Neutrophil (primary cell): ENCODE measurements at regions not wholly inside any gene's neighbourhood (a gene's known extent, or its start where the extent isn't known, plus 50 kb on each side); places are given as distances from the start of the nearest gene placed in this dataset.

Experiments
- H3K27ac ChIP-seq: fragments of 200-600 bp; sonication (generic); 2 replicates; pipeline ENCODE4 v1.5.1; 2016; ENCODE audit warnings: mild to moderate bottlenecking, moderate library complexity
- H3K27me3 ChIP-seq: fragments of 200-600 bp; sonication (generic); 2 replicates; pipeline ENCODE4 v1.6.0; 2016; ENCODE audit warnings: mild to moderate bottlenecking
- H3K36me3 ChIP-seq: fragments of 200-600 bp; sonication (generic); 2 replicates; pipeline ENCODE4 v1.5.1; 2017
- H3K4me1 ChIP-seq, 2 experiments: fragments of 200-600 bp in 1 of 2; sonication (generic) in 1 of 2; 1 replicate in 1 of 2; 2 replicates in 1 of 2; pipeline versions ENCODE4 v1.5.1 to v1.6.1; 2013 to 2016; ENCODE audit warnings: low read depth in 1 of 2, low read length in 1 of 2, mild to moderate bottlenecking in 1 of 2, moderate library complexity in 1 of 2; ENCODE audit not compliant: control insufficient read depth in 1 of 2, insufficient read depth in 1 of 2
- H3K4me3 ChIP-seq, 2 experiments: fragments of 200-600 bp in 1 of 2; sonication (generic) in 1 of 2; 1 replicate in 1 of 2; 2 replicates in 1 of 2; pipeline ENCODE4 v1.5.1; 2013 to 2016; ENCODE audit warnings: low read depth in 1 of 2, low read length in 1 of 2, mild to moderate bottlenecking in 1 of 2, moderate library complexity in 1 of 2
- H3K9me3 ChIP-seq: fragments of 200-600 bp; sonication (generic); 2 replicates; pipeline ENCODE4 v1.5.1; 2016
- CTCF ChIP-seq: fragments of 200-600 bp; sonication (generic); IDR thresholded peaks from 2 replicates; pipeline ENCODE4 v1.5.1; 2016; ENCODE audit warnings: antibody characterized with exemption

GRCh38 chr4:81970454-81970853 is 403.3 kb downstream of the HNRNPD start:
- no peaks in the 10 kb centered on the region for H3K36me3 ChIP-seq
- no peak for TF ChIP-seq CTCF
- no peak overlapping the region for H3K27ac ChIP-seq
- H3K9me3 ChIP-seq, result no peaks in the 10 kb centered on the region
- H3K27me3 ChIP-seq, result peaks cover 18% of the 10 kb centered on the region
- no peak overlapping the region for H3K4me3 ChIP-seq
- H3K4me1 ChIP-seq, result no peaks in the 10 kb centered on the region

- H3K9me3 ChIP-seq, result no peaks in the 10 kb centered on the region
- no peak overlapping the region for H3K4me3 ChIP-seq
- no peaks in the 10 kb centered on the region for H3K27me3 ChIP-seq
- H3K4me1 ChIP-seq, result no peaks in the 10 kb centered on the region
- no peak for TF ChIP-seq CTCF
- H3K27ac ChIP-seq, result no peak overlapping the region
- H3K36me3 ChIP-seq, result no peaks in the 10 kb centered on the region
These were observed 407.1 kb downstream of the HNRNPD start for GRCh38 chr4:81966676-81967075.

DNA sequence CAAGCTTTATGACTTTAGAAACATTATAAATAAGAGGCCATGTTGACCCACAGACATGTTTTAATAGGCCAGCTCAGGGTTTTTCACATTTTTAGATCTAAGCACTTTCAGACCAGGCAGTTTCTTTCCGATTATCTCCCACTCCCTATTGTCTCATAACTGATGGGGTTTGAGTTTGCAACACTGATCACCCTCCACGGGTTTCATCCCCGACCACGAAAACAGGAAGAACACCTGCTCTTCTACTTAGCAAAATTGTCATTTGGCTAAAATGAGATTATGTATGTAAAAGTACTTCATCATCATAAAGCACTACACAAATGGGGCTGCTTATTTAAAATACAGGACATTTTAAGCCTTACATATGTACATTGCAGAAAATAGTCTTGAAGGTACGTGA is 407.9 kb downstream of the HNRNPD start:
- Histone ChIP-seq H3K4me1 (no peaks in the 10 kb centered on the region), H3K27ac (no peak overlapping the region), H3K36me3 (no peaks in the 10 kb centered on the region), H3K4me3 (no peak overlapping the region), H3K27me3 (no peaks in the 10 kb centered on the region), H3K9me3 (no peaks in the 10 kb centered on the region)
- no peak for TF ChIP-seq CTCF

DNA sequence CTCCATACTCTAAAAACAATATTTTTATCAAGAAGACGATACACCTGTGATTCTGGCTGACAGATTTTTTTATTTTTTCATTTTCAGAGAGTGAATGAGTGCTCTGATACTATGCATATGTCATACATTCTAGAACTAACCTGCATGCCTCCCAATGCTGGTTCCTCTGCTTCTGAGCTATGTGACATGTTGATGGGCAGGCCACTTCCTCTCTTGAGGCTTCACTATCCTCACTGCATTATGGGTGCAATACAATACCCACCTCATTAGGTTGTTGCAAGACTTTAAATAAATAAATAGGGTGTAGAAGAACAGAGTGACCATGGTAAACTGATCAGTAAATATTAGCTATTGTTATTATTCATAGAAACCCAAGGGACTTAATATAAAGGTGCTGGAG is 408.3 kb downstream of the HNRNPD start:
- Histone ChIP-seq H3K9me3 (no peaks in the 10 kb centered on the region), H3K27me3 (no peaks in the 10 kb centered on the region), H3K36me3 (no peaks in the 10 kb centered on the region), H3K4me1 (no peaks in the 10 kb centered on the region), H3K4me3 (no peak overlapping the region), H3K27ac (no peak overlapping the region)
- TF ChIP-seq CTCF, result no peak

GRCh38 chr4:81963763-81964020 is 410.1 kb downstream of the HNRNPD start:
- Histone ChIP-seq H3K27ac (no peak overlapping the region), H3K36me3 (no peaks in the 10 kb centered on the region), H3K4me1 (no peaks in the 10 kb centered on the region), H3K27me3 (no peaks in the 10 kb centered on the region), H3K9me3 (no peaks in the 10 kb centered on the region), H3K4me3 (no peak overlapping the region)
- no peak for TF ChIP-seq CTCF

DNA sequence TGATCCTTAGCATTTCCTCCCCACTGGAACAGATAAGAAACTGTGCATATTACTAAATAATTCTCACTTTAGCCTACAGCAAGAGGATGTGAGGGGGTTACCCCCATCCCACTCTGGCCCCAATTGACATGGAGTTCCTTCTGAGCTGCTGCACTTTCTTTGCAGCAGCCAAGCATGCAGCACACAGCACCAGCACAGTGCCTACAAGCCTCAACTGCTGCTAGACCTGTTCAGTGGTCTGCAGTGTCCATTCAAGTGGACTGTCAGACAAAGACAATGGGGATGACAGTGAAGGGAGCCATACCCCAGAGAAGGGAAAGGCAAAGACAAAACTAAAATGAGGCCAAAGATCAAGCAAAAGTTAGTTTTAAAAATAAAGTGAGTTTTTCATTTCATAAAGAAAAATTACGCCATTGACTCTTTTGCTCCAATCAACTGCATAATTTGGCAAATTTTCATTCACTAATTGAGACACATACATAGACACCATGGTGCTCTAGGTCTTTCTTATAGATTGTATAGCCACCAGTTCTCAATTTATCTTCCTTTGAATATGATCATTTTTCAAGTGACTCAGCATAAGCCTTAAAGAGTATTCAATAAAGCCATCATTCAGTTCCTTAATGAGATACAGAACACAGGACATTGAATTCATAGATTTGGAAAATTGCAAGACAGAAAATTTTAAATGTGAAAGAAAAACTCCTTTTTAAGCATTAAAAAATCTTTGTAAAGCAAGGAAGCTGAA is 410.6 kb downstream of the HNRNPD start:
- Histone ChIP-seq H3K27ac (no peak overlapping the region), H3K27me3 (no peaks in the 10 kb centered on the region), H3K4me1 (no peaks in the 10 kb centered on the region), H3K9me3 (no peaks in the 10 kb centered on the region), H3K4me3 (no peak overlapping the region), H3K36me3 (no peaks in the 10 kb centered on the region)
- no peak for TF ChIP-seq CTCF
